ENCODE measurements at regions not wholly inside any gene's neighbourhood (a gene's known extent, or its start where the extent isn't known, plus 50 kb on each side); places are given as distances from the start of the nearest gene placed in this dataset.
"Not testable (repeated sequence)": the region's sequence is repeated elsewhere in the genome, so short reads cannot be mapped to it uniquely, and the experiment has no call there.

- DNase-seq, result no peak
These were observed 420.8 kb downstream of the HGF start for GRCh38 chr7:81349044-81349443.

DNA sequence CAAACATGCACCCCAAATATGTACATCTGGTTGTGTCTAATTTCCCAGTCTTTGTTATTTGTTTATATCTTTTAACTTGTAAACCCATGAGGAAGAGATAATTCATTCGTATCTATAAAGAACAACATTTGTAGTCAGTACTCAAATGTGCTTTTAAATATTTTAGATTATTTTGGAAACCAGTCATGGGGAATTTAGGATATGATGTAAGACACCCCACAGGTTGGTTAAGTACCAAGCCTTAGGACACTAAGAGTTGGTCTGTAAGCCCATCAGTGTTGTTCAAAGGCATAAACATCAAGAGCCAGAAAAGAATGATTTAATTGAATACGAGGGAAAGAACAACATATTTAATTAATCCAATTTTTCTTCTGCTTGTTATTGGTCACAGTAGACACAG, 421.1 kb upstream of the SEMA3C start:
- no peak for DNase-seq

DNA sequence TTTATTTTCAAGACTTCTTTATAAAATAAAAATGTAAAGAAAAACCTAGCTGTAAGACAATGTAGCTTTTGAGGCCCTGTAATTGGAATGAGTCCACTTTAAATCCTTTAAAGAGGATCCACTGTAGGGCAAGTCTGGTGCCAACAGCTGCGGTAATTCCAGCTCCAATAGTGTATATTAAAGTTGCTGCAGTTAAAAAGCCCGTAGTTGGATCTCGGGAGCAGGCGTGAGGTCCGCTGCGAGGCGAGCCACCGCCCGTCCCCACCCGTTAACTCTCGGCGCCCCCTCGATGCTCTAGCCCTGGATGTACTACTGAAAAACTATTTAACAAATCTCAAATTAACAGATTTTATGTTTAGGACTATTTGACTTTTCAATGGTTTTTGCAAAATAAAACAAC, 414.7 kb upstream of the SEMA3C start:
- no peak for DNase-seq

DNA sequence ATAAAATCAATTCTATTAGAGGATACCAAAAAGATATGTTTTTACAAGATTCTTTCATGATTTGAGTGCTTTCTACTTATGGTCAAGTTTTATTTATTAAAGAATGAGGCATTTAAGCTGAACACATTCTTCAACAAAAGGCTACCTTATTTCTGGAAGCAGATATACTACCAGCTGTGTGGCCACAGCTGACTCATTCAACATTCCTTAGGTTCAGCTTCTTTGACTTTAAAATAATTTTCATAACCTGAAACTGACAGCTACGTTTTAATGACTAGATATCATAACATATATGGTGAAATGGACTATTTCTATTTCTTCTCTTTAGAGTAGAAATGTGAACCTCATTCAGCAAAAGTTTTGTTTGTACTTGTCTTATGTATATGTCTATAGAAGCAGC, 414.2 kb upstream of the SEMA3C start:
- no peak for DNase-seq

DNA sequence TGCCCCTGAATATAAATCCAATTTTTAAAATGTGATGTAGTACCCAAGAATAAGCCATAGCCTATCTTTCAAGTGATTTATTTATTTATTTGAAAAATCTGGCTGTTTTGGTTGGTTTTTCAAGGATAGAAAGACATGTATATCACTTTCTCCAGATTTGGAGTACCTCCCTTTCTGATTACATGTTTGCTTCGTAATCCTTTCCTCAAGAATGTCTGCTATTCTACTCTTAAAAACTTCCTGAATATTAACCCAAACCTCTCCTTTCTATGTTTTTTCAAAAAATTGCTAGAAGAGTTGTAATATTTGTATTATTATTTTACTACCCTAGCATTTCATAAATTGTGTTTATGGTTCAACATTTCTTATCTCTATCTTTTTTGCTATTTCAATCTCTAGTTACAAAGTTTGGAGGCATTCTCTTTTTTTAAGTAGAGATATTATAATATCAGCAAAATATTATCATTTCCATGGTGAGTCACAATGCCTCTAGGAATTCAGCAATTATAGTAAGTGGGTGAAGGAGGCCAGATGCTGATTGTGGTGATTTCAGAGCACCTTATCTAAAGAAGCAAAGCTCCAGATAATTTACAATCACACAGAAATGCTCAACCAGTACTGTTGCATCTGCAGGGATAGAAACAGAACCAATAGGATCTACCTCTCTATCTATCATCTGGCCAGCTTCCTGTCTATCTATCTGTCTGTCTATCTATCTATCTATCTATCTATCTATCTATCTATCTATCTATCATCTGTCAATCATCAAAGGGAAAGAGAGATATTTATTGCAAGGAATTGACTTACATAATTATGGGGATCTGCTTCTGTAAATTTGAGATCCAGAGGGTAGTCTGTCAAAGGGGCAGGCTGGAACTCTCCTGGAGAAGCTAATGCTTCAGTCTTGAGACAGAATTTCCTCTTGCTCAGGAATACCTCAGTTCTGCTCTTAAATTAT, 412.5 kb upstream of the SEMA3C start:
- no peak for DNase-seq

GRCh38 chr7:81330108-81330507, 411.3 kb upstream of the SEMA3C start:
- DNase-seq, result no peak

- no peak for DNase-seq
These were observed 408.8 kb upstream of the SEMA3C start for GRCh38 chr7:81327468-81328266.

- DNase-seq, result no peak
These were observed 403.1 kb upstream of the SEMA3C start for GRCh38 chr7:81321949-81322348.

GRCh38 chr7:81317741-81318140, 398.9 kb upstream of the SEMA3C start:
- no peak for DNase-seq

GRCh38 chr7:81308643-81309322, 389.9 kb upstream of the SEMA3C start:
- no peak for DNase-seq

DNA sequence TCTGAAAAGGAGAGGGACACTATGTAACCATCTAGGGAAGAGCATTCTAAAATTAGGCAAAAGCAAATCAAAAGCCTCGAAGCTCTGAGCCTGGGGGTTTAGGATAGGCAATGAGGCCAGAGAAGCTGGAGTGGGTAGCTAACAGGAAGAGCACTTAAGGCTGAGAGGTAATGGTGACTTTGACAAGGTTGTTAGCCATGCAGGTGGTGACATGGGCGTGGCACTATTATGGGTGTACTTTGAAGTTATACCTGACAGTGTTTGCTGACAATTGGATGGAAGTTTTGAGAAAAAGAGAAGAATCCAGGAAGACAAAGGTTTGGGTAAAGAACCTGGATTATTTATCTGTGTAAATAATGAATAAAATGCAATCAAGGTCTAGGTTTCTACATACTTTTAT, 383.0 kb upstream of the SEMA3C start:
- DNase-seq, result no peak

- no peak for DNase-seq
These were observed 381.9 kb upstream of the SEMA3C start for GRCh38 chr7:81300753-81301152.

DNA sequence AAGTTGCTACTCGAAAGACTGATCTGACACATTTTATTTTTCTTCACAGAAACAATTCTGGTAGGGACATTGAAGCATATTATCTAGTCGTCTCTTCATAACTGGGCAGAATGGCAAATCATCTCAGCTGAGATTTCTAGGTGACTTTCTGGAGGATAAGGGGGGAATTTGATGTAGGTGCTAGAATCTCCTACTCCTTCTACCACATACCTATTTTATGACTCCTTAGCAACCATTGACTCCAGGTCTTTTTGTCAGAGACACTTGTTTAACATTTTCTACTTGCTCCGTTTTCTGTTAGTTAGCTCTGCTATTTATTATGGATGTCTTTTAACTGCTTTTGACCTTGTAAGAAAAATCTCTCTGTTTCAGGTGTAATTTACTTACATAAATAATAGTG, 380.9 kb upstream of the SEMA3C start:
- no peak for DNase-seq

- DNase-seq, result no peak
These were observed 380.3 kb upstream of the SEMA3C start for GRCh38 chr7:81298951-81299666.

DNA sequence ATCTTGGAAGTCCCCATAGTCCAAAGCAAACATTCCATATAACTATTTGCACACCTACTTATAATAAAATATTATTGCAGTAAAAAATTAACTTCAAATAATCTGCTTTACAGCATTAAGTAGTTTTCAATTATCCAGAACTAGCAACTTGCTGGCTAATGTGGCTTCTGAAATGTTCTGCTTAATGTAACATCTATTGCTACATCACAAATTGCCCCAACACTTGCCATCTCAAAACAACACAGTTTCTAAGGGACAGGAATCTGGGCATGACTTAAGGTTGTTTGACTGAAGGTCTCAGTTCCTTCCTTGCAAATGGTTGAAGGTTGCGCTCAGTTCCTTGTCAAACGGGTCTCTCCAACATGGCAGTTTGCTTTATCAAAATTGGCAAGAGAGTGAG, 378.5 kb upstream of the SEMA3C start:
- no peak for DNase-seq

DNA sequence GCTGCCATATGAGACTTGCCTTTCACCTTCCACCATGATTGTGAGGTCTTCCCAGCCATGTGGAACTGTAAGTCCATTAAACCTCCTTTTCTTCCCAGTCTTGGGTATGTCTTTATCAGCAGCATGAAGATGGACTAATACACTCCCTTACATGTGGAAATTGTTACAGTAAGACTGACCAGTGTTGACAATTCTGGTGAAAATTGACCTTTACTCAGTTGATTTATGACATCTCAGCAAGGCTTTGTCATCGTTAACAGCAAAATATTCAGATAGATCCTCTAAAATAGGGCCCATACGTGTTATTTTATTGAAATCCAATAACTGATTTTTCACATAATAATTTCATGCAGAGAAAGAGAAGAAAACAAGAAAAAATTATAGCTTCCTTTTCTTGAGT, 377.9 kb upstream of the SEMA3C start:
- DNase-seq, result no peak

GRCh38 chr7:81294897-81295515, 376.2 kb upstream of the SEMA3C start:
- DNase-seq, result no peak

DNA sequence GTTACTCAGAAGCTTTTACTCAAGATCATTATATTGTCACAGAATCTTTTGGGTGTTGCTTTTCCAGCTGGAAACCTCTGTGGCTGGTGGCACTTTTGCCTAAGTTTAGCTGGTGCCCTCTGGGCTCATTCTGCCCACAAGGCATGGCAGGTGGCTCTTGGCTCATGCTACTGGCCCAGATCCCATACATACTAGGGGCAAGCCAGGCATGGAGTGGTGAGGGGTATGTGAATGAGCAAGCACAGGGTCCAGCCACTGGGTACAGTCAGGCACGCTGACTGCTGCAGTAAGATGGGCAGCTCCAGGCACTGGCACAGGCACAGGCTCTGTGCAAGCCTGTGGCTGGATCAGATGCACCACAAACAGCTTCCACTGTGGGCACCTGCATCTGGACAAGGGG, 375.0 kb upstream of the SEMA3C start:
- DNase-seq, result no peak

DNA sequence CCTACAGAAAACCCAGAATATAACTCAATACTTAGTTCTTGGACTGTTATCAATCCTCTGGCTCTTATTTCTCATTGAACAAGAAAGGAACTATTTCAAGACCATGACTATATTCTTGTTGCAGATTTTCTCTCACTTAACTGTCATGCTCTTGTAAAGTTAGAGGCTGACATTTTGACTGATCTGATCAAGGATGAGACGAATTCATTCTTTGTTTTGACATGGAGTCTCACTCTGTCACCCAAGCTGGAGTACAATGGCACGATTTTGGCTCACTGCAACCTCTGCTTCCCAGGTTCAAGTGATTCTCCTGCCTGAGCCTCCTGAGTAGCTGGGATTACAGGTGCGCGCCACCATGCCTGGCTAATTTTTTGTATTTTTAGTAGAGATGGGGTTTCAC, 367.9 kb upstream of the SEMA3C start:
- not testable (repeated sequence) for DNase-seq

DNA sequence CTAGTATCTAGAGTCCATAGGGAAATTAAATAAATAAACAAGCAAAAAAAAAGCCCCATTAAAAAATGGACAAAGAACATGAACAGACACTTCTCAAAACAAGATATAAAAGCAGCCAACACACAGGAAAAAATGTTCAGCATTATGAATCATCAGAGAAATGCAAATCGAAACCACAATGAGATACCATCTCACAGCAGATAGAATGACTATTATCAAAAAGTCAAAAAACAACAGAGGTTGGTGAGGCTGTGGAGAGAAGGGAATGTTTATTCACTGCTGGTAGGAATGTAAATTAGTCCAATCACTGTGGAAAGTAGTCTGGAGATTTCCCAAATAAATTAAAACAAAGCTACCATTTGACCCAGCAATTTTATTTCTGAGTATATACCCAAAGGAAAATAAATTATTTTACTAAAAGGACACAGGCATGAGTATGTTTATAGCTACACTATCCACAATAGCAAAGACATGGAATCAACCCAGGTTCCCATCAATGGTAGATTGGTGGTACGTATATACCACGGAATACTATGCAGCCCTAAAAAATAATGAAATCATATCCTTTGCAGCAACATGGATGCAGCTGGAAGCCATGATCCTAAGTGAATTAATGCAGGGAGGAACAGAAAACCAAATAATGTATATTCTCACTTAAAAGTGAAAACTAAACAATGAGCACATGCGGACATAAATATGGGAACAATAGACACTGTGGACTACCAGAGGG, 366.5 kb upstream of the SEMA3C start:
- DNase-seq, result no peak

- no peak for DNase-seq
These were observed 365.7 kb upstream of the SEMA3C start for GRCh38 chr7:81284576-81284975.

All from C1 segment of cervical spinal cord (tissue), 14 donors.